Thoracic aorta (tissue), 2 donors: ENCODE measurements at regions not wholly inside any gene's neighbourhood (a gene's known extent, or its start where the extent isn't known, plus 50 kb on each side); places are given as distances from the start of the nearest gene placed in this dataset.

Experiments
- ATAC-seq: fragments of 150-250 bp; one replicate; pipeline ENCODE4 v1.8.0; 2017; ENCODE audit warnings: low read depth; ENCODE audit not compliant: insufficient number of reproducible peaks, low FRiP score
- DNase-seq: peaks from one replicate; pipeline ENCODE4 v3.0.0-alpha.2; 2020; ENCODE audit warnings: low spot score
- H3K27ac ChIP-seq, 2 donors: fragments of 200-600 bp; sonication (generic); 1 replicate in 1 of 2; 2 replicates in 1 of 2; pipeline ENCODE4 v1.5.1; 2016; ENCODE audit warnings: mild to moderate bottlenecking in 2 of 2, moderate library complexity in 2 of 2
- H3K27me3 ChIP-seq: fragments of 200-600 bp; sonication (generic); replicated peaks from 2 replicates; pipeline ENCODE4 v1.6.0; 2016; ENCODE audit warnings: mild to moderate bottlenecking; ENCODE audit not compliant: insufficient read depth
- H3K36me3 ChIP-seq: fragments of 200-600 bp; sonication (generic); one replicate; pipeline ENCODE4 v1.5.1; 2016
- H3K4me1 ChIP-seq, 2 donors: fragments of 200-600 bp; sonication (generic); 1 replicate in 1 of 2; 2 replicates in 1 of 2; pipeline versions ENCODE4 v1.5.1 to v1.6.0; 2016; ENCODE audit warnings: low read depth in 2 of 2, mild to moderate bottlenecking in 1 of 2; ENCODE audit not compliant: control insufficient read depth in 1 of 2
- H3K4me3 ChIP-seq: fragments of 200-600 bp; sonication (generic); 2 replicates; pipeline ENCODE4 v1.5.1; 2016; ENCODE audit warnings: mild to moderate bottlenecking
- H3K9me3 ChIP-seq: fragments of 200-600 bp; sonication (generic); 2 replicates; pipeline ENCODE4 v1.5.1; 2016
- TF ChIP-seq, protein P1 (sequence below): fragments of 200-600 bp; sonication (generic); IDR thresholded peaks from one replicate; pipeline ENCODE4 v1.5.1; 2019; ENCODE audit warnings: antibody characterized with exemption

GRCh38 chr20:39480276-39481043 lies 518.3 kb downstream of the DHX35 start:
- H3K9me3 ChIP-seq: no peaks in the 10 kb centered on the region
- TF ChIP-seq, protein P1, sequence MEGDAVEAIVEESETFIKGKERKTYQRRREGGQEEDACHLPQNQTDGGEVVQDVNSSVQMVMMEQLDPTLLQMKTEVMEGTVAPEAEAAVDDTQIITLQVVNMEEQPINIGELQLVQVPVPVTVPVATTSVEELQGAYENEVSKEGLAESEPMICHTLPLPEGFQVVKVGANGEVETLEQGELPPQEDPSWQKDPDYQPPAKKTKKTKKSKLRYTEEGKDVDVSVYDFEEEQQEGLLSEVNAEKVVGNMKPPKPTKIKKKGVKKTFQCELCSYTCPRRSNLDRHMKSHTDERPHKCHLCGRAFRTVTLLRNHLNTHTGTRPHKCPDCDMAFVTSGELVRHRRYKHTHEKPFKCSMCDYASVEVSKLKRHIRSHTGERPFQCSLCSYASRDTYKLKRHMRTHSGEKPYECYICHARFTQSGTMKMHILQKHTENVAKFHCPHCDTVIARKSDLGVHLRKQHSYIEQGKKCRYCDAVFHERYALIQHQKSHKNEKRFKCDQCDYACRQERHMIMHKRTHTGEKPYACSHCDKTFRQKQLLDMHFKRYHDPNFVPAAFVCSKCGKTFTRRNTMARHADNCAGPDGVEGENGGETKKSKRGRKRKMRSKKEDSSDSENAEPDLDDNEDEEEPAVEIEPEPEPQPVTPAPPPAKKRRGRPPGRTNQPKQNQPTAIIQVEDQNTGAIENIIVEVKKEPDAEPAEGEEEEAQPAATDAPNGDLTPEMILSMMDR: no peak
- no peak for DNase-seq
- no peak for ATAC-seq
- no peaks in the 10 kb centered on the region for H3K36me3 ChIP-seq
- no peak overlapping the region for H3K27ac ChIP-seq
- no peaks in the 10 kb centered on the region for H3K4me1 ChIP-seq
- no peak overlapping the region for H3K4me3 ChIP-seq
- no peaks in the 10 kb centered on the region for H3K27me3 ChIP-seq

DNA sequence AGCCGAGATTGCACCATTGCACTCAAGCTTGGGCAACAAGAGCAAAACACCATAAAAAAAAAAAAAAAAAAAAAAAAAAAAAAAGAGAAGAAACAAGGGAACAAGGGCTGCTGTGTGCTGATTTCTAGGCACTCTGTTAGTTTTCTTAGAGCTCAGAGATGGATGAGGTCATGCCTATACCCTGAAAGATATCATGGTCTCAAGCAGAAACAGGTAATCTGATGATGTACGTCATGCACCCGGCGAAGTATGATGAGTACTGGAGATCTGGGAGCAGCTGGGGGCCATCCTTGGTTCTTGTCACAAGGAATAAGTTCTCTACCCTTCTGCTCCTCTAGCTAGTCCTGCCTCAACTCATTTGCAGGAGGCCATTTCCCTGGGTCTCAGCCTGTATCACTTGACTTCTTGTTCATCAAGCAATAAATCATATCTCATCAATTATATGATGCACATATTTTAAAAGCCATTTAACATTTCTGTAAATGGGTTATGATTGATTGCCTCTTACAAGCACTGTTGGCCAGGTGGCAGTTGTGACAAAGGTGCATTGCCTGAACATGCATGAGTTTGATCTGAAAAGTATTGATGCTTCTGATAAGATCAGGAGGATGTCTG lies 517.2 kb downstream of the DHX35 start:
- TF ChIP-seq, protein P1: no peak
- H3K27ac ChIP-seq: no peak overlapping the region
- no peak for DNase-seq
- H3K4me3 ChIP-seq: no peak overlapping the region
- H3K27me3 ChIP-seq: no peaks in the 10 kb centered on the region
- ATAC-seq: no peak
- no peaks in the 10 kb centered on the region for H3K9me3 ChIP-seq
- no peaks in the 10 kb centered on the region for H3K36me3 ChIP-seq
- no peaks in the 10 kb centered on the region for H3K4me1 ChIP-seq

DNA sequence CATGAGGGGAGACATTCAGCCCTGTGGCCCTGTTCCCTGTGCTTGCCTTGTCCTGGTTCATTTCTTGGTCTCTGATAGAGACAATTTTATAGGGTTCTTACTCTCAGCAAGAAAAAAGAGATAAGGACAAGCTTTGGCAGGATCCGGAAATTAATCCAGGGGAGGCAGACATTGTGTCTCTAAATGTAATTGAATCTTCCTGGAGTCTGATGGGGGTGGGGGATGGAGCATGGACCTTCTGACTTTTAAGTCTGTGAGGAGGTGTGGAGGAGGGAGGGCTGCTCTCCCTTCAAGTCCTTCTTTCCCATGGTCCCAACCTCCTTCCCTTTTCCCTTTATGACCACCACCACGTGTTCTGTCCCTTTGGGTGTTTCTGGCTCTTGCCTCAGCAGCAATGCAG lies 512.7 kb downstream of the DHX35 start:
- no peak overlapping the region for H3K27ac ChIP-seq
- no peaks in the 10 kb centered on the region for H3K36me3 ChIP-seq
- ATAC-seq: no peak
- no peaks in the 10 kb centered on the region for H3K27me3 ChIP-seq
- TF ChIP-seq, protein P1: no peak
- no peaks in the 10 kb centered on the region for H3K4me1 ChIP-seq
- H3K4me3 ChIP-seq: no peak overlapping the region
- no peak for DNase-seq
- H3K9me3 ChIP-seq: no peaks in the 10 kb centered on the region

DNA sequence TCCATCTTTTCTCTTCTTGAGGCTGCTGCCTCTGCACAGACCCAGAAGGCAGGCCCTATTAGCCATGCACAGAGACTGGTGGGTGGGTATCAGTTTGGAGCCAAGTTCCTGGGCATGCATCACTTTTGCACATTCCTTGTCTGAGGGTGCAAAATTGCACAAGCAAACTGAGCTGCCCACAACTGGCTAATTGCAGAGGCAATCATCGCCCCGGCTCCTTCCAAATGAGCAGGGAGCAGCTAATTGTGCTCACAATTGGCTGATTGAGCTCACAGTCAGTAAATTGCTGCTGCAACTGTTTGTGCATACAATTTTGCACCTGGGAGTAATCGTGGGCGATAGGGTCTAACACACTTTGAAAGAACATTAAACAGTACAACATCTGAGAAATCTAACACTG lies 511.4 kb downstream of the DHX35 start:
- H3K4me3 ChIP-seq: no peak overlapping the region
- TF ChIP-seq, protein P1: no peak
- no peaks in the 10 kb centered on the region for H3K4me1 ChIP-seq
- no peaks in the 10 kb centered on the region for H3K36me3 ChIP-seq
- no peak for DNase-seq
- no peak for ATAC-seq
- H3K27me3 ChIP-seq: no peaks in the 10 kb centered on the region
- H3K9me3 ChIP-seq: no peaks in the 10 kb centered on the region
- no peak overlapping the region for H3K27ac ChIP-seq

- no peak overlapping the region for H3K27ac ChIP-seq
- DNase-seq (no peak), ATAC-seq (no peak)
- H3K27me3 ChIP-seq: no peaks in the 10 kb centered on the region
- TF ChIP-seq, protein P1: no peak
- no peaks in the 10 kb centered on the region for H3K36me3 ChIP-seq
- H3K4me3 ChIP-seq: no peak overlapping the region
- H3K4me1 ChIP-seq: no peaks in the 10 kb centered on the region
- no peaks in the 10 kb centered on the region for H3K9me3 ChIP-seq
Measured at GRCh38 chr20:39468703-39469102, 506.6 kb downstream of the DHX35 start.
